Uterus (tissue), 2 donors: ENCODE measurements at regions not wholly inside any gene's neighbourhood (a gene's known extent, or its start where the extent isn't known, plus 50 kb on each side); places are given as distances from the start of the nearest gene placed in this dataset.

Experiments
- POLR2A ChIP-seq, 2 donors: fragments of 450-650 bp; IDR thresholded peaks; one replicate each; pipeline ENCODE4 v1.6.1; 2016; ENCODE audit warnings: antibody characterized with exemption in 2 of 2, mild to moderate bottlenecking in 1 of 2, moderate library complexity in 1 of 2
- TF ChIP-seq, protein P1 (sequence below), 4 experiments: fragments of 200-600 bp in 2 of 4; fragments of 450-650 bp in 2 of 4; sonication (generic) in 2 of 4; IDR thresholded peaks; one replicate each; pipeline ENCODE4 v1.5.1; 2016 to 2019; ENCODE audit warnings: antibody characterized with exemption in 4 of 4, mild to moderate bottlenecking in 2 of 4, moderate library complexity in 1 of 4

DNA sequence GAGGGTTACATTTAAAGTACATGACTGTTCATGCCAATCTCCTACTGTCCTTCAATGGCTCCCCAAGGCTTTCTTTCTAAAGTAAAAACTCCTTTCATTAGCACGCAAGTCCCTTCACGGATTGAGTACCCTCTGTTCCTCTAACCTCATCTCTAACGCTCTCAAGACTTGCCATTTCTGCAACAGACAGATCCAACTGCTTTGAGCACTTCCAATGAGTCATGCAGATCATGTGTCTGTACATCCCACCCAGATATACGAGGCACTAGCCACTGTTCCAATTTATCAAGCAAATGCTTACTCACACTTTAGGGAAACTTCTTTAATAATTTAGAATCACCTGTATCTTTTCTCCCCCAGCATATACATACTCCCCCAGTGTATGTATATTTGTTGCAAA, 332.5 kb upstream of the ZFP42 start:
- TF ChIP-seq, protein P1, sequence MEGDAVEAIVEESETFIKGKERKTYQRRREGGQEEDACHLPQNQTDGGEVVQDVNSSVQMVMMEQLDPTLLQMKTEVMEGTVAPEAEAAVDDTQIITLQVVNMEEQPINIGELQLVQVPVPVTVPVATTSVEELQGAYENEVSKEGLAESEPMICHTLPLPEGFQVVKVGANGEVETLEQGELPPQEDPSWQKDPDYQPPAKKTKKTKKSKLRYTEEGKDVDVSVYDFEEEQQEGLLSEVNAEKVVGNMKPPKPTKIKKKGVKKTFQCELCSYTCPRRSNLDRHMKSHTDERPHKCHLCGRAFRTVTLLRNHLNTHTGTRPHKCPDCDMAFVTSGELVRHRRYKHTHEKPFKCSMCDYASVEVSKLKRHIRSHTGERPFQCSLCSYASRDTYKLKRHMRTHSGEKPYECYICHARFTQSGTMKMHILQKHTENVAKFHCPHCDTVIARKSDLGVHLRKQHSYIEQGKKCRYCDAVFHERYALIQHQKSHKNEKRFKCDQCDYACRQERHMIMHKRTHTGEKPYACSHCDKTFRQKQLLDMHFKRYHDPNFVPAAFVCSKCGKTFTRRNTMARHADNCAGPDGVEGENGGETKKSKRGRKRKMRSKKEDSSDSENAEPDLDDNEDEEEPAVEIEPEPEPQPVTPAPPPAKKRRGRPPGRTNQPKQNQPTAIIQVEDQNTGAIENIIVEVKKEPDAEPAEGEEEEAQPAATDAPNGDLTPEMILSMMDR (IDR thresholded peaks at IDR 0.05) = no peak
- no peak for TF ChIP-seq POLR2A (IDR thresholded peaks at IDR 0.05)
